Keratinocyte (primary cell): ENCODE measurements at regions not wholly inside any gene's neighbourhood (a gene's known extent, or its start where the extent isn't known, plus 50 kb on each side); places are given as distances from the start of the nearest gene placed in this dataset.

Experiments
- DNase-seq: peaks from one replicate; pipeline ENCODE4 v3.0.0-alpha.2; 2011; ENCODE audit warnings: low read depth, missing footprints, low spot score
- FAIRE-seq: peaks from 2 replicates; lab custom pipeline; 2011; peaks lifted over from hg19 to GRCh38; lab: Jason Lieb, UNC
- H2AFZ ChIP-seq: 2 replicates; pipeline ENCODE4 v1.6.0; 2012; ENCODE audit warnings: low read length, control low read depth, inconsistent platforms; ENCODE audit not compliant: control insufficient read depth
- H3K27ac ChIP-seq: 2 replicates; pipeline ENCODE4 v1.5.1; 2011; ENCODE audit warnings: low read length; ENCODE audit not compliant: control insufficient read depth, insufficient read depth
- H3K27me3 ChIP-seq: 3 replicates; pipeline ENCODE4 v1.6.0; 2011; ENCODE audit warnings: low read length; ENCODE audit not compliant: control insufficient read depth, insufficient read depth; ENCODE audit errors: extremely low read depth
- H3K36me3 ChIP-seq, 2 experiments: 2 replicates in 1 of 2; 3 replicates in 1 of 2; pipeline ENCODE4 v1.5.1; 2011; ENCODE audit warnings: low read length in 2 of 2, mild to moderate bottlenecking in 1 of 2; ENCODE audit not compliant: control insufficient read depth in 2 of 2, insufficient read depth in 2 of 2; ENCODE audit errors: extremely low read depth in 1 of 2
- H3K4me1 ChIP-seq: 3 replicates; pipeline ENCODE4 v1.5.1; 2011; ENCODE audit warnings: low read length; ENCODE audit not compliant: control insufficient read depth, insufficient read depth; ENCODE audit errors: extremely low read depth
- H3K4me2 ChIP-seq: 3 replicates; pipeline ENCODE4 v1.6.0; 2011; ENCODE audit warnings: low read depth, low read length; ENCODE audit not compliant: control insufficient read depth, insufficient read depth; ENCODE audit errors: extremely low read depth
- H3K4me3 ChIP-seq, 3 experiments: fragments of 200-600 bp in 1 of 3; sonication (generic) in 1 of 3; 2 replicates in 2 of 3; 3 replicates in 1 of 3; pipeline ENCODE4 v1.5.1; 2011 to 2016; ENCODE audit warnings: low read length in 3 of 3, mild to moderate bottlenecking in 3 of 3, control low read depth in 2 of 3, inconsistent platforms in 1 of 3, low read depth in 1 of 3, mixed read lengths in 1 of 3, mixed run types in 1 of 3, moderate library complexity in 1 of 3; ENCODE audit not compliant: control insufficient read depth in 2 of 3, insufficient read depth in 2 of 3; ENCODE audit errors: extremely low read depth in 1 of 3
- H3K79me2 ChIP-seq: 2 replicates; pipeline ENCODE4 v1.6.0; 2012; ENCODE audit warnings: low read length; ENCODE audit not compliant: control insufficient read depth, insufficient read depth
- H3K9ac ChIP-seq: 3 replicates; pipeline ENCODE4 v1.6.0; 2011; ENCODE audit warnings: low read length; ENCODE audit not compliant: control insufficient read depth, insufficient read depth; ENCODE audit errors: extremely low read depth
- H3K9me1 ChIP-seq: 3 replicates; pipeline ENCODE4 v1.6.0; 2011; ENCODE audit warnings: low read length; ENCODE audit not compliant: control insufficient read depth, insufficient read depth; ENCODE audit errors: extremely low read depth
- H3K9me3 ChIP-seq: 2 replicates; pipeline ENCODE4 v1.5.1; 2012; ENCODE audit warnings: low read depth, low read length; ENCODE audit not compliant: control insufficient read depth
- H4K20me1 ChIP-seq: 3 replicates; pipeline ENCODE4 v1.6.0; 2011; ENCODE audit warnings: low read length; ENCODE audit not compliant: control insufficient read depth, insufficient read depth; ENCODE audit errors: extremely low read depth
- EZH2 ChIP-seq: IDR thresholded peaks from one replicate; pipeline ENCODE4 v1.6.1; 2012; ENCODE audit warnings: inconsistent platforms, mild to moderate bottlenecking, low read length, moderate library complexity
- dilution Hi-C: fragments of 300-500 bp; cut with MboI; formaldehyde crosslinking; loops from one replicate; pipeline ENCODE4 v1.7.0; 2020; ENCODE audit warnings: low sequenced_read_pairs; ENCODE audit not compliant: extremely low pct_ligation_motif_present
- TF ChIP-seq, protein P1 (sequence below), 3 experiments: IDR thresholded peaks in 1 of 3; conservative IDR thresholded peaks in 1 of 3; optimal IDR thresholded peaks in 1 of 3; 2 replicates in 2 of 3; 3 replicates in 1 of 3; pipeline versions ENCODE3 to v1.5.1; 2011; ENCODE audit warnings: low read length in 3 of 3, mild to moderate bottlenecking in 3 of 3, moderate library complexity in 2 of 3, control low read depth in 1 of 3, inconsistent platforms in 1 of 3; ENCODE audit not compliant: insufficient read depth in 2 of 3; ENCODE audit errors: extremely low read depth in 1 of 3

DNA sequence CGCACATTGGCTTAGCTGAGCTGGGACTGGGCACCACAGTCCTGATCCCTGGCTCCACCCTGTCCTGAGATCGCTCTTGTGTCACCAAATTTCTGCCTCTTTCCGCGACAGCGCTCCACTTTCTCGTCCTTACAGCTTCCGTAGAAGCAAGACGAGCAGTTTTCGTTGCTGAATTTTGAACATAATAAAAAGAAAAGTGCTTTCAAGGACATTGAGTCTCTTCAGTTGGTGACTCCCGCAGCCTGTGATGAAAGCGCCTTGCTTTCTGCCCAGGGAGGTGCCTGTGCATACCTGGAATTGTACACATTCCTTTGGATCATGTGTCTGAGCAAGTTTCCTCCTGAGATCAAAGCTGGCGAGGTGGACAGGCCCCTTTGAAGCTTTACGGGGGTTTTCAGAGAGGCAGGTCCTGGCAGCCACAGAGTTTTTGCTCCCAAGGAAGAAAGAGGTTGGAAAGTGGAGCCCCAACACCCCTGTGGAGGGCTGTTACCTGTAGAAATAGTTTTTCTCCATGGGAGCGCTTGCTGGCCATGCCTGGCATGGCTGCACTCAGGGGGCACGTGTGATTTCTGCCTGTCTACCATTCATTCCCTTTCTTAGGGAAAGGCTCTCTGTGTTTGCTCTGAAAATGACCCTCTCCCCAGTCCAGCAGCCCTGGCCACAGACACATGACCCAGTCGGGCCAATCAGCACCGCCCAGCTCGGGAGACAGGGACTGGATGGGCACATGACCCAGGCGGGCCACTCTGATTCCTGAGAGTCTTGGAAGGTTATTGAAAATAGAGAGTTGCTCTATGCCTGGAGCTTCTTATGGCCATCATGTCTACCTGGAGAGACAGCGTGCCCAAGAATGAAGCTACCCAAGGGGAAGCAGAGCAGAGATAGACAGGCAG is 115.6 kb upstream of the OTOS start:
- H3K4me3 ChIP-seq = peak overlapping the region; percentile 14 to 36 (median 18)
- H3K36me3 ChIP-seq = no peaks in the 10 kb centered on the region
- dilution Hi-C loops = no loop called here
- peak overlapping the region; percentile 75 for H3K4me2 ChIP-seq
- FAIRE-seq = peak; percentile 98
- no peaks in the 10 kb centered on the region for H3K9me3 ChIP-seq
- peaks cover 28% of the 10 kb centered on the region for H3K4me1 ChIP-seq
- no peaks in the 10 kb centered on the region for H4K20me1 ChIP-seq
- no peak for TF ChIP-seq EZH2
- TF ChIP-seq, protein P1, sequence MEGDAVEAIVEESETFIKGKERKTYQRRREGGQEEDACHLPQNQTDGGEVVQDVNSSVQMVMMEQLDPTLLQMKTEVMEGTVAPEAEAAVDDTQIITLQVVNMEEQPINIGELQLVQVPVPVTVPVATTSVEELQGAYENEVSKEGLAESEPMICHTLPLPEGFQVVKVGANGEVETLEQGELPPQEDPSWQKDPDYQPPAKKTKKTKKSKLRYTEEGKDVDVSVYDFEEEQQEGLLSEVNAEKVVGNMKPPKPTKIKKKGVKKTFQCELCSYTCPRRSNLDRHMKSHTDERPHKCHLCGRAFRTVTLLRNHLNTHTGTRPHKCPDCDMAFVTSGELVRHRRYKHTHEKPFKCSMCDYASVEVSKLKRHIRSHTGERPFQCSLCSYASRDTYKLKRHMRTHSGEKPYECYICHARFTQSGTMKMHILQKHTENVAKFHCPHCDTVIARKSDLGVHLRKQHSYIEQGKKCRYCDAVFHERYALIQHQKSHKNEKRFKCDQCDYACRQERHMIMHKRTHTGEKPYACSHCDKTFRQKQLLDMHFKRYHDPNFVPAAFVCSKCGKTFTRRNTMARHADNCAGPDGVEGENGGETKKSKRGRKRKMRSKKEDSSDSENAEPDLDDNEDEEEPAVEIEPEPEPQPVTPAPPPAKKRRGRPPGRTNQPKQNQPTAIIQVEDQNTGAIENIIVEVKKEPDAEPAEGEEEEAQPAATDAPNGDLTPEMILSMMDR (optimal IDR thresholded peaks at IDR 0.05 in 1 of 3, IDR thresholded peaks at IDR 0.05 in 1 of 3, conservative IDR thresholded peaks at IDR 0.05 in 1 of 3; ENCODE audit: extremely low read depth in 1 of 3, insufficient read depth in 2 of 3, low read length in 3 of 3) = no peak
- H3K27ac ChIP-seq = no peak overlapping the region
- no peaks in the 10 kb centered on the region for H3K9me1 ChIP-seq
- no peaks in the 10 kb centered on the region for H3K27me3 ChIP-seq
- H3K9ac ChIP-seq = peak overlapping the region; percentile 1
- H3K79me2 ChIP-seq = no peaks in the 10 kb centered on the region
- peak overlapping the region; percentile 48 for H2AFZ ChIP-seq
- DNase-seq = no peak

DNA sequence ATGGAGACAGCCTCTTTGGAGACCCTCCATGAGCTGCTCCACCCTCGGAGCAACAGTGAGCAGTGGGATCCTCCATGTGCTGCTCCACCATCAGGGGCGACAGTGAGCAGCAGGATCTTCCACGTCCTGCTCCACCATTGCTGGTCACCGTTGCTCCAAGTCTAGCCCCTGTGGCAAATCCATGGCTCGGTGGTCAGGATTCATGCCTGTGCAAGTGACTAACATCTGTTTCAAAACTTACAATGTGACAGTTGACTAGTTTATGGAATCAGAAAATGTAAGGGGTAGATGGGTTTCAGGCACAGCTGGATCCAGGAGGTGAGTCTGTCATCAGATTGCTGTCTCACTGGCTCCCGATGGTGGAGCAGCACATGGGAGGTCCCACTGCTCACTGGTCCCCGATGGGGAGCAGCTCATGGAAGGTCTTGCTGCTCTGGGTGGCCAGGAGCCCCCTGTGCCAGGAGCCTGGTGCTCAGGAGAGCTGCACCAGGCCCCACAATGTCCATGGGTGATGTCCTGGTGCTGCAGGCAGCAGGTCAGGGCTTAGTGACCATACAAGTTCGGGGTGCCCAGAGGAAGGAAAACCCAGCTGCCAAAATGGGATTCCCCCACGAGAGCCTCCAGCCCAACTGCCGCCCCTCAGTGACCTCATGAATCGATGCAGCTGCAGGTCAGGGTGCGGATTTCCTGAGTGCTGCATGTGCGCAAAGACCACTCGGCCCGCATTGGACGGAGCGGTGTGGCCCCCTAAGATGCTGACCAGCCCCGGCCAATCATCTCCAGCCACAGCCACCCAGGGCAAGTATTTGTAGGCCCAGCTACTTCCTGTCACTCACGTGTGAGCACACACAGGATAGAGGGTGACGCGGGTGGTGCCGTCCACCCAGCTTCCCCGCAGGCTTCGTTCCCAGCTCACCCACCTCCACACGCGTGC is 116.5 kb upstream of the OTOS start:
- FAIRE-seq = no peak
- Histone ChIP-seq H3K9ac (no peak overlapping the region), H2AFZ (no peak overlapping the region), H3K4me2 (no peak overlapping the region), H4K20me1 (no peaks in the 10 kb centered on the region), H3K79me2 (no peaks in the 10 kb centered on the region), H3K9me3 (no peaks in the 10 kb centered on the region), H3K27ac (no peak overlapping the region), H3K27me3 (no peaks in the 10 kb centered on the region), H3K4me3 (no peak overlapping the region), H3K4me1 (peaks cover 20% of the 10 kb centered on the region), H3K9me1 (no peaks in the 10 kb centered on the region), H3K36me3 (no peaks in the 10 kb centered on the region)
- DNase-seq = no peak
- dilution Hi-C loops = no loop called here
- TF ChIP-seq, protein P1 (optimal IDR thresholded peaks at IDR 0.05 in 1 of 3, IDR thresholded peaks at IDR 0.05 in 1 of 3, conservative IDR thresholded peaks at IDR 0.05 in 1 of 3; ENCODE audit: extremely low read depth in 1 of 3, insufficient read depth in 2 of 3, low read length in 3 of 3) = no peak
- no peak for TF ChIP-seq EZH2
